HEK293 (cell line): ENCODE measurements at regions not wholly inside any gene's neighbourhood (a gene's known extent, or its start where the extent isn't known, plus 50 kb on each side); places are given as distances from the start of the nearest gene placed in this dataset.

Source experiments
- CTCF ChIA-PET: fragments of 350-600 bp; formaldehyde crosslinking; extraction: SDS; loops from one replicate; lab custom pipeline; 2021; ENCODE audit warnings: antibody characterized with exemption; lab: Yijun Ruan, JAX
- POLR2A ChIA-PET: fragments of 300-600 bp; formaldehyde crosslinking; extraction: SDS; loops from one replicate; lab custom pipeline; 2020; ENCODE audit warnings: antibody characterized with exemption, inconsistent platforms; lab: Yijun Ruan, JAX
- H3K27ac ChIP-seq: fragments of 200-500 bp; sonication (Bioruptor generic); 2 replicates; pipeline ENCODE4 v1.5.1; 2014; ENCODE audit warnings: low read depth, low read length, control low read depth, inconsistent platforms; ENCODE audit errors: extremely low read depth
- H3K36me3 ChIP-seq, 2 experiments: fragments of 200-500 bp in 1 of 2; sonication (Bioruptor generic) in 1 of 2; 1 replicate in 1 of 2; 2 replicates in 1 of 2; pipeline ENCODE4 v1.5.1; 2014 to 2017; ENCODE audit warnings: inconsistent platforms in 2 of 2, low read length in 2 of 2; ENCODE audit not compliant: control insufficient read depth in 2 of 2, insufficient read depth in 1 of 2
- H3K4me1 ChIP-seq: fragments of 200-500 bp; sonication (Bioruptor generic); 2 replicates; pipeline ENCODE4 v1.5.1; 2014; ENCODE audit warnings: mild to moderate bottlenecking, low read length, inconsistent platforms; ENCODE audit not compliant: control insufficient read depth, insufficient read depth
- H3K4me3 ChIP-seq: 2 replicates; pipeline ENCODE4 v1.5.1; 2011; ENCODE audit warnings: low read depth, mild to moderate bottlenecking, control low read depth, low read length, moderate library complexity
- H3K9me3 ChIP-seq: fragments of 200-500 bp; sonication (Bioruptor generic); 2 replicates; pipeline ENCODE4 v1.5.1; 2014; ENCODE audit warnings: low read depth, low read length, inconsistent platforms; ENCODE audit not compliant: control insufficient read depth, insufficient read depth
- FEZF1 ChIP-seq: fragments of 450-650 bp; formaldehyde crosslinking; IDR thresholded peaks from 2 replicates; pipeline ENCODE4 v1.5.1; 2016; ENCODE audit warnings: missing biosample characterization, missing genetic modification characterization
- GFI1B ChIP-seq: fragments of 450-650 bp; formaldehyde crosslinking; IDR thresholded peaks from 2 replicates; pipeline ENCODE4 v1.5.1; 2016; ENCODE audit warnings: missing biosample characterization, missing genetic modification characterization
- GLI4 ChIP-seq: fragments of 450-650 bp; formaldehyde crosslinking; IDR thresholded peaks from 2 replicates; pipeline ENCODE4 v1.5.1; 2016; ENCODE audit warnings: missing biosample characterization, missing genetic modification characterization
- KLF9 ChIP-seq: fragments of 450-650 bp; formaldehyde crosslinking; IDR thresholded peaks from 2 replicates; pipeline ENCODE4 v1.5.1; 2016; ENCODE audit warnings: missing biosample characterization, missing genetic modification characterization, low read depth
- PRDM1 ChIP-seq: fragments of 450-650 bp; formaldehyde crosslinking; IDR thresholded peaks from 2 replicates; pipeline ENCODE4; 2016; ENCODE audit warnings: missing biosample characterization, missing genetic modification characterization
- PRDM6 ChIP-seq: fragments of 450-650 bp; formaldehyde crosslinking; IDR thresholded peaks from 2 replicates; pipeline ENCODE4 v1.5.1; 2017; ENCODE audit warnings: missing biosample characterization, missing genetic modification characterization
- SCRT1 ChIP-seq: fragments of 450-650 bp; formaldehyde crosslinking; IDR thresholded peaks from 2 replicates; pipeline ENCODE4 v1.5.1; 2016; ENCODE audit warnings: missing biosample characterization, missing genetic modification characterization, borderline replicate concordance
- TCF7L2 ChIP-seq: IDR thresholded peaks from 2 replicates; pipeline ENCODE4 v1.6.1; 2011; ENCODE audit warnings: low read depth, mild to moderate bottlenecking, inconsistent platforms, low read length, moderate library complexity, borderline replicate concordance
- ZNF112 ChIP-seq: fragments of 450-650 bp; formaldehyde crosslinking; IDR thresholded peaks from 2 replicates; pipeline ENCODE4 v1.5.0; 2017; ENCODE audit warnings: missing biosample characterization, missing genetic modification characterization
- ZNF146 ChIP-seq: fragments of 450-650 bp; formaldehyde crosslinking; IDR thresholded peaks from 2 replicates; pipeline ENCODE4 v1.5.1; 2016; ENCODE audit warnings: missing biosample characterization, missing genetic modification characterization
- ZNF184 ChIP-seq: fragments of 450-650 bp; IDR thresholded peaks from 2 replicates; pipeline ENCODE4 v1.5.1; 2018; ENCODE audit warnings: missing biosample characterization, mild to moderate bottlenecking, missing genetic modification characterization
- ZNF274 ChIP-seq, 2 experiments: fragments of 200-500 bp in 1 of 2; fragments of 450-650 bp in 1 of 2; sonication (Bioruptor generic) in 1 of 2; formaldehyde crosslinking in 1 of 2; IDR thresholded peaks; 2 replicates each; pipeline versions ENCODE4 v1.5.1 to v1.6.1; 2014 to 2016; ENCODE audit warnings: borderline replicate concordance in 1 of 2, inconsistent platforms in 1 of 2, low read length in 1 of 2, missing biosample characterization in 1 of 2, missing genetic modification characterization in 1 of 2
- ZNF404 ChIP-seq: fragments of 450-650 bp; formaldehyde crosslinking; IDR thresholded peaks from 2 replicates; pipeline ENCODE4 v1.5.1; 2017; ENCODE audit warnings: missing biosample characterization, missing genetic modification characterization
- ZNF473 ChIP-seq: fragments of 450-650 bp; formaldehyde crosslinking; IDR thresholded peaks from 2 replicates; pipeline ENCODE4 v1.5.1; 2017; ENCODE audit warnings: missing biosample characterization, missing genetic modification characterization
- ZNF626 ChIP-seq: fragments of 450-650 bp; sonication (Bioruptor Pico); formaldehyde crosslinking; IDR thresholded peaks from 2 replicates; pipeline ENCODE4 v1.5.1; 2018; ENCODE audit warnings: missing biosample characterization, missing genetic modification characterization, inconsistent platforms
- ZNF629 ChIP-seq: fragments of 450-650 bp; formaldehyde crosslinking; IDR thresholded peaks from 2 replicates; pipeline ENCODE4 v1.5.1; 2017; ENCODE audit warnings: missing biosample characterization, missing genetic modification characterization
- ZNF692 ChIP-seq: fragments of 450-650 bp; formaldehyde crosslinking; IDR thresholded peaks from 2 replicates; pipeline ENCODE4 v1.5.1; 2016; ENCODE audit warnings: missing biosample characterization, missing genetic modification characterization
- ZNF837 ChIP-seq: fragments of 450-650 bp; formaldehyde crosslinking; IDR thresholded peaks from 2 replicates; pipeline ENCODE4 v1.5.1; 2016; ENCODE audit warnings: missing biosample characterization, missing genetic modification characterization
- ZSCAN18 ChIP-seq: fragments of 450-650 bp; formaldehyde crosslinking; IDR thresholded peaks from 2 replicates; pipeline ENCODE4 v1.5.1; 2016; ENCODE audit warnings: missing biosample characterization, missing genetic modification characterization

DNA sequence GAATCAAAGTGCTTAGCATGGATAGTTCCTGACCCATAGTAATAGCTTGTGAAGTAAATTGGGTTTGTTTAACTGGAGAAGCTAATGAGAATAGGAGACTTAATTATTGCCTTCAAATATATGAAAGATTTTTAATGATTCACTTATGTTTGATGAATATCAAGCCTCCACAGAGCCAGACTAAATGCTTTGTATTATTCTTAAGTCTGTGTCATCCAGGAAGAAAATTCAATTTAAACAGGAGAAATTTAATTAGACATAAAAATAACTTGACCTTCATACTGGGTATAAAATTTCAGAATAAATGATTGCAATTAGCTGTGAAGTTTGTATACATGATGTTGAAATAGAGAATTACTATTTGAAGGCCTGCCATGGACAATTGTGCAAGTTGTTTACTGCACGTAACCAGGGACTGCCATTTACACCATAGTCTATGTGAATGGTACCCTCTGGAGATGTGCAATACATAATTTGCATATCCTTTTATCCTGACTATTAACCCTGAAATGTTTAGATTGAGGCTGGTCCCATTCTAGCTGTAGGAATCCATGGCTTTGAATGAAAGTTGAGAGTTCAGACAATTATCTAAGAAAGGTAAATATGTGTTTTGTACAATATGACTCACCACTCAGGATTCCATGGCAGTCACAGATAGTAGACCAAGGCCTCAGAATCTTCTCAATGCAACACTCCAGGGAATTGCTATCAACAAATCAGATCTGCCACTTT is 133.5 kb upstream of the IL12B start:
- TF ChIP-seq ZNF626 (no peak), TCF7L2 (no peak), ZNF629 (tag by site-specific recombination) (0 out of 2 replicates have a peak, but pooled peaks have one; percentile 23), ZNF473 (no peak), PRDM1 (0 out of 2 replicates have a peak, but pooled peaks have one; percentile 57)
- H3K9me3 ChIP-seq = no peaks in the 10 kb centered on the region
- no peak overlapping the region for H3K27ac ChIP-seq
- peaks cover 17% of the 10 kb centered on the region for H3K4me1 ChIP-seq
- no peak overlapping the region for H3K4me3 ChIP-seq
- no peaks in the 10 kb centered on the region for H3K36me3 ChIP-seq
- POLR2A ChIA-PET = interaction anchor here (1.5 kb wide), 1 partner anchor 13 kb away, joined by 3 read pairs; no protein-coding TSS in a partner anchor
- CTCF ChIA-PET = interaction anchor here (0.6 to 1.5 kb wide), 3 partner anchors 11 to 523 kb away, joined by 3 to 4 read pairs (median 4); no protein-coding TSS in a partner anchor

DNA sequence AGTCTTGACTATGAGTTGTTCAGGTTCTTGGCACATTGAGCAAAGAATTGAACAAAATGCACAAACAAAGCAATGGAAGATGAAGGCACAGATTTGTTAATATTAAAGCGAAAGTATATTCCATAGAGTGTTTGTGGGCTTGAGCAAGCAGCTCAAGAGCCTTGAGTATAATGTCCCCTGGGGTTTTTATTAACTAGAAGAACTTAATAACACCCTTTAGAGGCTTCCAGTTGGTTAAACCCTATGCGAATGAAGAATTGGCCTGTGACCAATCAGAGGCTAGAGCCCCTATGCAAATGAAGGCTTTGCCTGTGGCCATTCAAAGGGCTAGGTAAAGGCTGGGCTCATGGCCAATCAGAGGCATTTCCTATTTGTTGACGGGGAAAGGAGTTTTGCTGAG is 135.3 kb upstream of the IL12B start:
- no peaks in the 10 kb centered on the region for H3K9me3 ChIP-seq
- no peaks in the 10 kb centered on the region for H3K36me3 ChIP-seq
- TF ChIP-seq GFI1B = no peak
- no peak for TF ChIP-seq SCRT1 (tag by site-specific recombination)
- TF ChIP-seq ZNF404 (tag by site-specific recombination) = no peak
- no peak for TF ChIP-seq ZNF837
- no peak for TF ChIP-seq PRDM6
- TF ChIP-seq ZNF112 (tag by site-specific recombination) = no peak
- TF ChIP-seq ZSCAN18 (tag by site-specific recombination) = no peak
- no peak for TF ChIP-seq ZNF274 (IDR thresholded peaks at IDR 0.05; ENCODE audit: low read length)
- TF ChIP-seq ZNF274 (tag by site-specific recombination; IDR thresholded peaks at IDR 0.05; ENCODE audit: borderline replicate concordance) = no peak
- no peak for TF ChIP-seq FEZF1 (tag by site-specific recombination)
- TF ChIP-seq ZNF184 (tag by site-specific recombination) = no peak
- TF ChIP-seq KLF9 (tag by site-specific recombination) = no peak
- TF ChIP-seq ZNF146 = no peak
- TF ChIP-seq ZNF692 = no peak
- no peak for TF ChIP-seq GLI4 (tag by site-specific recombination)
- H3K4me3 ChIP-seq = no peak overlapping the region
- POLR2A ChIA-PET = no interaction called here
- CTCF ChIA-PET = interaction anchor here (0.6 to 0.7 kb wide), 2 partner anchors 19 to 23 kb away, joined by 3 read pairs; no protein-coding TSS in a partner anchor
- no peak overlapping the region for H3K27ac ChIP-seq
- H3K4me1 ChIP-seq = peaks cover 12% of the 10 kb centered on the region
